ENCODE measurements at regions not wholly inside any gene's neighbourhood (a gene's known extent, or its start where the extent isn't known, plus 50 kb on each side); places are given as distances from the start of the nearest gene placed in this dataset.

- TF ChIP-seq CTCF (IDR thresholded peaks at IDR 0.05) (no peak), POLR2A (IDR thresholded peaks at IDR 0.05) (no peak)
Observed at GRCh38 chr7:125645770-125646169, 716.1 kb upstream of the POT1 start.

All from thyroid gland (tissue), 4 donors.